ENCODE measurements at regions not wholly inside any gene's neighbourhood (a gene's known extent, or its start where the extent isn't known, plus 50 kb on each side); places are given as distances from the start of the nearest gene placed in this dataset.

DNA sequence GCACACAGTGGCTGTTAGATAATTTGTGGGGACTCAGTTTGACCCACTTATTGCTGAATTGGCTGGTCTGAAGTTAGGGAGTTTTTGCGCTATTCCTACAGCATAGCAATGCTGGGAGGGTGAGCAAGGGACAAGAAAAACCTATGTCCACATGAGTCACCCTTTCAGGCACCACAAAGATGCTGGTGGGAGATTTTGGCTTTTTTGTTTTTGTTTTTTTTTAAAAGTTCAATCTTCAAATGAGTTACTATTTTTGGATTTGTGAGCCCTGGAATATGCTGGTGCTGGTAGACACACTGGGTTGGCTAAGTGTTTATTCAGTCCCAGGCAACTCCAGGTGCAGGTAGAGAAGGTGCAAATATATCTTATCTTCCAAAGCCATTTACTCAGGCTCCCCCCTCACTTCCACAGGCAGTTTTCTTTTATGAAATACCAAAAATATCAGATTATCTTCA, 143.4 kb downstream of the BTG1 start:
- TF ChIP-seq, protein P1, sequence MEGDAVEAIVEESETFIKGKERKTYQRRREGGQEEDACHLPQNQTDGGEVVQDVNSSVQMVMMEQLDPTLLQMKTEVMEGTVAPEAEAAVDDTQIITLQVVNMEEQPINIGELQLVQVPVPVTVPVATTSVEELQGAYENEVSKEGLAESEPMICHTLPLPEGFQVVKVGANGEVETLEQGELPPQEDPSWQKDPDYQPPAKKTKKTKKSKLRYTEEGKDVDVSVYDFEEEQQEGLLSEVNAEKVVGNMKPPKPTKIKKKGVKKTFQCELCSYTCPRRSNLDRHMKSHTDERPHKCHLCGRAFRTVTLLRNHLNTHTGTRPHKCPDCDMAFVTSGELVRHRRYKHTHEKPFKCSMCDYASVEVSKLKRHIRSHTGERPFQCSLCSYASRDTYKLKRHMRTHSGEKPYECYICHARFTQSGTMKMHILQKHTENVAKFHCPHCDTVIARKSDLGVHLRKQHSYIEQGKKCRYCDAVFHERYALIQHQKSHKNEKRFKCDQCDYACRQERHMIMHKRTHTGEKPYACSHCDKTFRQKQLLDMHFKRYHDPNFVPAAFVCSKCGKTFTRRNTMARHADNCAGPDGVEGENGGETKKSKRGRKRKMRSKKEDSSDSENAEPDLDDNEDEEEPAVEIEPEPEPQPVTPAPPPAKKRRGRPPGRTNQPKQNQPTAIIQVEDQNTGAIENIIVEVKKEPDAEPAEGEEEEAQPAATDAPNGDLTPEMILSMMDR (IDR thresholded peaks at IDR 0.05; ENCODE audit: low read depth, low read length), result no peak
- no peak for TF ChIP-seq MYC (IDR thresholded peaks at IDR 0.05; ENCODE audit: low read depth, low read length)
